GM23338 (cell line): ENCODE measurements at regions not wholly inside any gene's neighbourhood (a gene's known extent, or its start where the extent isn't known, plus 50 kb on each side); places are given as distances from the start of the nearest gene placed in this dataset.

ENCODE experiments used
- ATAC-seq: fragments of 200-7000 bp; cut with Tn5 transposase; 3 replicates; pipeline ENCODE4 v1.9.1; 2020
- DNase-seq: peaks from one replicate; pipeline ENCODE4 v3.0.0-alpha.2; 2015; ENCODE audit warnings: low spot score
- H2AFZ ChIP-seq: fragments of 200-600 bp; sonication (generic); 2 replicates; pipeline ENCODE4 v1.8.0; 2016; ENCODE audit warnings: antibody characterized with exemption, mild to moderate bottlenecking, moderate library complexity
- H3F3A ChIP-seq: fragments of 200-600 bp; sonication (generic); replicated peaks from 2 replicates; pipeline ENCODE4 v1.8.0; 2017; ENCODE audit warnings: antibody characterized with exemption, mixed run types, low read depth
- H3K27ac ChIP-seq: fragments of 200-600 bp; sonication (generic); 2 replicates; pipeline ENCODE4 v1.6.1; 2016; ENCODE audit warnings: low read depth
- H3K27me3 ChIP-seq: fragments of 200-600 bp; sonication (generic); 2 replicates; pipeline ENCODE4 v1.8.0; 2016; ENCODE audit warnings: mild to moderate bottlenecking, mixed run types, moderate library complexity; ENCODE audit not compliant: insufficient read depth
- H3K36me3 ChIP-seq: fragments of 200-600 bp; sonication (generic); 2 replicates; pipeline ENCODE4 v1.8.0; 2016; ENCODE audit warnings: mild to moderate bottlenecking; ENCODE audit not compliant: insufficient read depth
- H3K4me1 ChIP-seq: fragments of 200-600 bp; sonication (generic); 2 replicates; pipeline ENCODE4 v1.8.0; 2016; ENCODE audit warnings: mild to moderate bottlenecking, moderate library complexity; ENCODE audit not compliant: insufficient read depth
- H3K4me2 ChIP-seq: fragments of 200-600 bp; sonication (generic); 2 replicates; pipeline ENCODE4 v1.7.1; 2017; ENCODE audit warnings: mixed run types
- H3K4me3 ChIP-seq: fragments of 200-600 bp; sonication (generic); 2 replicates; pipeline ENCODE4 v1.6.1; 2016; ENCODE audit warnings: mixed run types
- H3K79me2 ChIP-seq: fragments of 200-600 bp; sonication (generic); replicated peaks from 2 replicates; pipeline ENCODE4 v1.8.0; 2017; ENCODE audit warnings: mild to moderate bottlenecking; ENCODE audit not compliant: insufficient read depth
- H3K9me2 ChIP-seq: fragments of 200-600 bp; sonication (generic); 2 replicates; pipeline ENCODE4 v1.8.0; 2017; ENCODE audit not compliant: insufficient read depth
- H4K20me1 ChIP-seq: fragments of 200-600 bp; sonication (generic); replicated peaks from 2 replicates; pipeline ENCODE4 v1.8.0; 2017; ENCODE audit warnings: mild to moderate bottlenecking; ENCODE audit not compliant: insufficient read depth
- H3K27ac Mint-ChIP-seq: 2 replicates; pipeline ENCODE4 v1.8.0; 2020; ENCODE audit warnings: inconsistent platforms, mild to moderate bottlenecking, moderate library complexity, mixed read lengths
- H3K27me3 Mint-ChIP-seq: 3 replicates; pipeline ENCODE4 v1.8.0; 2022; ENCODE audit warnings: low read depth, mild to moderate bottlenecking, moderate library complexity, mixed read lengths, inconsistent platforms; ENCODE audit not compliant: insufficient read depth, poor library complexity
- H3K36me3 Mint-ChIP-seq: 3 replicates; pipeline ENCODE4 v1.8.0; 2021; ENCODE audit warnings: low read depth, mild to moderate bottlenecking, inconsistent platforms, moderate library complexity, mixed read lengths
- H3K4me1 Mint-ChIP-seq: 3 replicates; pipeline ENCODE4 v1.8.0; 2020; ENCODE audit warnings: mild to moderate bottlenecking, inconsistent platforms, mixed read lengths
- H3K4me3 Mint-ChIP-seq: 3 replicates; pipeline ENCODE4 v1.8.0; 2021; ENCODE audit warnings: moderate library complexity, mild to moderate bottlenecking, inconsistent platforms, mixed read lengths
- H3K9me3 Mint-ChIP-seq: 3 replicates; pipeline ENCODE4 v1.8.0; 2020; ENCODE audit warnings: moderate library complexity, mild to moderate bottlenecking, inconsistent platforms, mixed read lengths
- CREB1 ChIP-seq: fragments of 250-450 bp; sonication (Bioruptor Pico); IDR thresholded peaks from 2 replicates; pipeline ENCODE4 v1.5.0; 2020; ENCODE audit warnings: low read depth, mild to moderate bottlenecking, moderate library complexity
- EZH2 ChIP-seq: fragments of 200-600 bp; sonication (generic); IDR thresholded peaks from one replicate; pipeline ENCODE4 v1.8.0; 2017; ENCODE audit warnings: antibody characterized with exemption, mild to moderate bottlenecking, low read depth; ENCODE audit not compliant: unreplicated experiment
- EZH2phosphoT487 ChIP-seq: fragments of 200-600 bp; sonication (generic); IDR thresholded peaks from one replicate; pipeline ENCODE4 v1.8.1; 2018; ENCODE audit warnings: antibody characterized with exemption; ENCODE audit not compliant: unreplicated experiment
- JUNB ChIP-seq: IDR thresholded peaks from one replicate; pipeline ENCODE4 v1.6.1; 2016; ENCODE audit warnings: antibody characterized with exemption; ENCODE audit not compliant: unreplicated experiment
- NANOG ChIP-seq: IDR thresholded peaks from 2 replicates; pipeline ENCODE4 v1.6.1; 2016; ENCODE audit warnings: antibody characterized with exemption, borderline replicate concordance
- POLR2AphosphoS5 ChIP-seq: IDR thresholded peaks from 2 replicates; pipeline ENCODE4 v1.6.1; 2016; ENCODE audit warnings: antibody characterized with exemption, low read depth
- STAT1 ChIP-seq: IDR thresholded peaks from one replicate; pipeline ENCODE4 v1.6.1; 2016; ENCODE audit warnings: antibody characterized with exemption; ENCODE audit not compliant: unreplicated experiment
- ZNF114 ChIP-seq: fragments of 250-450 bp; sonication (Bioruptor Pico); IDR thresholded peaks from 2 replicates; pipeline ENCODE4 v1.5.0; 2020; ENCODE audit warnings: mild to moderate bottlenecking, moderate library complexity
- ZNF331 ChIP-seq: fragments of 250-450 bp; sonication (Bioruptor Pico); IDR thresholded peaks from 2 replicates; pipeline ENCODE4 v1.5.0; 2020; ENCODE audit warnings: low read depth, mild to moderate bottlenecking, moderate library complexity
- TF ChIP-seq, protein P1 (sequence below), 2 experiments: fragments of 200-600 bp in 1 of 2; sonication (generic) in 1 of 2; conservative IDR thresholded peaks; 2 replicates each; pipeline versions ENCODE4 v1.5.1 to v1.6.1; 2016 to 2017; ENCODE audit warnings: antibody characterized with exemption in 2 of 2, low read depth in 2 of 2, mild to moderate bottlenecking in 2 of 2, moderate library complexity in 1 of 2
- TF ChIP-seq, protein P2 (sequence below): IDR thresholded peaks from one replicate; pipeline ENCODE4 v1.6.1; 2018; ENCODE audit warnings: antibody characterized with exemption; ENCODE audit not compliant: unreplicated experiment
- TF ChIP-seq, protein P3 (sequence below): IDR thresholded peaks from 2 replicates; pipeline ENCODE4 v1.6.1; 2016; ENCODE audit warnings: antibody characterized with exemption
- TF ChIP-seq, protein P4 (sequence below): fragments of 250-450 bp; sonication (Bioruptor Pico); IDR thresholded peaks from 2 replicates; pipeline ENCODE4 v1.5.0; 2020; ENCODE audit warnings: mild to moderate bottlenecking, moderate library complexity

DNA sequence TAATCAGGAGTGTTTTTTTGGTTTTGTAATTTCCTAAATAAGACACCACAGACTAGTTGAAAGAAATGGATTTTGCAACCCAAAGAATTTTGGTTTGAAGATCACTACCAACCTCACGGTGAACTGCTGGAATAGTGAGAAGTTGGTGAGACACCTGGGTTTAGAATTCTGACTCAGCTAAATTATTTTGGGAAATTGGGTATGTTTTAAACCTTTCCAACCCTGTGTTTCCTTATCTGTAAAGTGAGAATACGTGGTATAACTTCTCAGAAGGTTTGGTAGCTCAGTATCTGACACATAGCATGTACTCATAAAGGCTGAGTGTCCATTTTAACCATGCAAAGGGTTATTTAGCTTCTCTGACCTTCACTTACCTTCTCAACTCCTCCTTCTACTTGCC lies 261.9 kb downstream of the FOXA2 start:
- no peak for ATAC-seq
- no peak overlapping the region for H3K27ac Mint-ChIP-seq

More for the DNA sequence above, 261.9 kb downstream of the FOXA2 start:
- no peak overlapping the region for H2AFZ ChIP-seq
- H3K27ac ChIP-seq: no peak overlapping the region
- no peaks in the 10 kb centered on the region for H3K27me3 ChIP-seq
- no peaks in the 10 kb centered on the region for H3F3A ChIP-seq
- peaks cover 3% of the 10 kb centered on the region for H3K9me2 ChIP-seq
- no peak overlapping the region for H3K4me2 ChIP-seq
- H3K36me3 ChIP-seq: no peaks in the 10 kb centered on the region
- DNase-seq: no peak
- H4K20me1 ChIP-seq: no peaks in the 10 kb centered on the region
- Mint-ChIP-seq H3K9me3 (no peaks in the 10 kb centered on the region), H3K4me1 (no peaks in the 10 kb centered on the region), H3K27me3 (peaks cover 2% of the 10 kb centered on the region), H3K36me3 (no peaks in the 10 kb centered on the region), H3K4me3 (no peak overlapping the region)
- no peaks in the 10 kb centered on the region for H3K4me1 ChIP-seq
- no peak for TF ChIP-seq EZH2phosphoT487
- no peak for TF ChIP-seq CREB1 (CRISPR knock-in tag)
- TF ChIP-seq ZNF331 (CRISPR knock-in tag): no peak
- TF ChIP-seq, protein P1, sequence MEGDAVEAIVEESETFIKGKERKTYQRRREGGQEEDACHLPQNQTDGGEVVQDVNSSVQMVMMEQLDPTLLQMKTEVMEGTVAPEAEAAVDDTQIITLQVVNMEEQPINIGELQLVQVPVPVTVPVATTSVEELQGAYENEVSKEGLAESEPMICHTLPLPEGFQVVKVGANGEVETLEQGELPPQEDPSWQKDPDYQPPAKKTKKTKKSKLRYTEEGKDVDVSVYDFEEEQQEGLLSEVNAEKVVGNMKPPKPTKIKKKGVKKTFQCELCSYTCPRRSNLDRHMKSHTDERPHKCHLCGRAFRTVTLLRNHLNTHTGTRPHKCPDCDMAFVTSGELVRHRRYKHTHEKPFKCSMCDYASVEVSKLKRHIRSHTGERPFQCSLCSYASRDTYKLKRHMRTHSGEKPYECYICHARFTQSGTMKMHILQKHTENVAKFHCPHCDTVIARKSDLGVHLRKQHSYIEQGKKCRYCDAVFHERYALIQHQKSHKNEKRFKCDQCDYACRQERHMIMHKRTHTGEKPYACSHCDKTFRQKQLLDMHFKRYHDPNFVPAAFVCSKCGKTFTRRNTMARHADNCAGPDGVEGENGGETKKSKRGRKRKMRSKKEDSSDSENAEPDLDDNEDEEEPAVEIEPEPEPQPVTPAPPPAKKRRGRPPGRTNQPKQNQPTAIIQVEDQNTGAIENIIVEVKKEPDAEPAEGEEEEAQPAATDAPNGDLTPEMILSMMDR (conservative IDR thresholded peaks at IDR 0.05; ENCODE audit: low read depth in 2 of 2): no peak
- TF ChIP-seq, protein P2, sequence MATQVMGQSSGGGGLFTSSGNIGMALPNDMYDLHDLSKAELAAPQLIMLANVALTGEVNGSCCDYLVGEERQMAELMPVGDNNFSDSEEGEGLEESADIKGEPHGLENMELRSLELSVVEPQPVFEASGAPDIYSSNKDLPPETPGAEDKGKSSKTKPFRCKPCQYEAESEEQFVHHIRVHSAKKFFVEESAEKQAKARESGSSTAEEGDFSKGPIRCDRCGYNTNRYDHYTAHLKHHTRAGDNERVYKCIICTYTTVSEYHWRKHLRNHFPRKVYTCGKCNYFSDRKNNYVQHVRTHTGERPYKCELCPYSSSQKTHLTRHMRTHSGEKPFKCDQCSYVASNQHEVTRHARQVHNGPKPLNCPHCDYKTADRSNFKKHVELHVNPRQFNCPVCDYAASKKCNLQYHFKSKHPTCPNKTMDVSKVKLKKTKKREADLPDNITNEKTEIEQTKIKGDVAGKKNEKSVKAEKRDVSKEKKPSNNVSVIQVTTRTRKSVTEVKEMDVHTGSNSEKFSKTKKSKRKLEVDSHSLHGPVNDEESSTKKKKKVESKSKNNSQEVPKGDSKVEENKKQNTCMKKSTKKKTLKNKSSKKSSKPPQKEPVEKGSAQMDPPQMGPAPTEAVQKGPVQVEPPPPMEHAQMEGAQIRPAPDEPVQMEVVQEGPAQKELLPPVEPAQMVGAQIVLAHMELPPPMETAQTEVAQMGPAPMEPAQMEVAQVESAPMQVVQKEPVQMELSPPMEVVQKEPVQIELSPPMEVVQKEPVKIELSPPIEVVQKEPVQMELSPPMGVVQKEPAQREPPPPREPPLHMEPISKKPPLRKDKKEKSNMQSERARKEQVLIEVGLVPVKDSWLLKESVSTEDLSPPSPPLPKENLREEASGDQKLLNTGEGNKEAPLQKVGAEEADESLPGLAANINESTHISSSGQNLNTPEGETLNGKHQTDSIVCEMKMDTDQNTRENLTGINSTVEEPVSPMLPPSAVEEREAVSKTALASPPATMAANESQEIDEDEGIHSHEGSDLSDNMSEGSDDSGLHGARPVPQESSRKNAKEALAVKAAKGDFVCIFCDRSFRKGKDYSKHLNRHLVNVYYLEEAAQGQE: no peak
- TF ChIP-seq, protein P3, sequence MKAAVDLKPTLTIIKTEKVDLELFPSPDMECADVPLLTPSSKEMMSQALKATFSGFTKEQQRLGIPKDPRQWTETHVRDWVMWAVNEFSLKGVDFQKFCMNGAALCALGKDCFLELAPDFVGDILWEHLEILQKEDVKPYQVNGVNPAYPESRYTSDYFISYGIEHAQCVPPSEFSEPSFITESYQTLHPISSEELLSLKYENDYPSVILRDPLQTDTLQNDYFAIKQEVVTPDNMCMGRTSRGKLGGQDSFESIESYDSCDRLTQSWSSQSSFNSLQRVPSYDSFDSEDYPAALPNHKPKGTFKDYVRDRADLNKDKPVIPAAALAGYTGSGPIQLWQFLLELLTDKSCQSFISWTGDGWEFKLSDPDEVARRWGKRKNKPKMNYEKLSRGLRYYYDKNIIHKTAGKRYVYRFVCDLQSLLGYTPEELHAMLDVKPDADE: no peak
- TF ChIP-seq JUNB: no peak
- TF ChIP-seq ZNF114 (CRISPR knock-in tag): no peak
- no peak for TF ChIP-seq POLR2AphosphoS5
- TF ChIP-seq, protein P4, sequence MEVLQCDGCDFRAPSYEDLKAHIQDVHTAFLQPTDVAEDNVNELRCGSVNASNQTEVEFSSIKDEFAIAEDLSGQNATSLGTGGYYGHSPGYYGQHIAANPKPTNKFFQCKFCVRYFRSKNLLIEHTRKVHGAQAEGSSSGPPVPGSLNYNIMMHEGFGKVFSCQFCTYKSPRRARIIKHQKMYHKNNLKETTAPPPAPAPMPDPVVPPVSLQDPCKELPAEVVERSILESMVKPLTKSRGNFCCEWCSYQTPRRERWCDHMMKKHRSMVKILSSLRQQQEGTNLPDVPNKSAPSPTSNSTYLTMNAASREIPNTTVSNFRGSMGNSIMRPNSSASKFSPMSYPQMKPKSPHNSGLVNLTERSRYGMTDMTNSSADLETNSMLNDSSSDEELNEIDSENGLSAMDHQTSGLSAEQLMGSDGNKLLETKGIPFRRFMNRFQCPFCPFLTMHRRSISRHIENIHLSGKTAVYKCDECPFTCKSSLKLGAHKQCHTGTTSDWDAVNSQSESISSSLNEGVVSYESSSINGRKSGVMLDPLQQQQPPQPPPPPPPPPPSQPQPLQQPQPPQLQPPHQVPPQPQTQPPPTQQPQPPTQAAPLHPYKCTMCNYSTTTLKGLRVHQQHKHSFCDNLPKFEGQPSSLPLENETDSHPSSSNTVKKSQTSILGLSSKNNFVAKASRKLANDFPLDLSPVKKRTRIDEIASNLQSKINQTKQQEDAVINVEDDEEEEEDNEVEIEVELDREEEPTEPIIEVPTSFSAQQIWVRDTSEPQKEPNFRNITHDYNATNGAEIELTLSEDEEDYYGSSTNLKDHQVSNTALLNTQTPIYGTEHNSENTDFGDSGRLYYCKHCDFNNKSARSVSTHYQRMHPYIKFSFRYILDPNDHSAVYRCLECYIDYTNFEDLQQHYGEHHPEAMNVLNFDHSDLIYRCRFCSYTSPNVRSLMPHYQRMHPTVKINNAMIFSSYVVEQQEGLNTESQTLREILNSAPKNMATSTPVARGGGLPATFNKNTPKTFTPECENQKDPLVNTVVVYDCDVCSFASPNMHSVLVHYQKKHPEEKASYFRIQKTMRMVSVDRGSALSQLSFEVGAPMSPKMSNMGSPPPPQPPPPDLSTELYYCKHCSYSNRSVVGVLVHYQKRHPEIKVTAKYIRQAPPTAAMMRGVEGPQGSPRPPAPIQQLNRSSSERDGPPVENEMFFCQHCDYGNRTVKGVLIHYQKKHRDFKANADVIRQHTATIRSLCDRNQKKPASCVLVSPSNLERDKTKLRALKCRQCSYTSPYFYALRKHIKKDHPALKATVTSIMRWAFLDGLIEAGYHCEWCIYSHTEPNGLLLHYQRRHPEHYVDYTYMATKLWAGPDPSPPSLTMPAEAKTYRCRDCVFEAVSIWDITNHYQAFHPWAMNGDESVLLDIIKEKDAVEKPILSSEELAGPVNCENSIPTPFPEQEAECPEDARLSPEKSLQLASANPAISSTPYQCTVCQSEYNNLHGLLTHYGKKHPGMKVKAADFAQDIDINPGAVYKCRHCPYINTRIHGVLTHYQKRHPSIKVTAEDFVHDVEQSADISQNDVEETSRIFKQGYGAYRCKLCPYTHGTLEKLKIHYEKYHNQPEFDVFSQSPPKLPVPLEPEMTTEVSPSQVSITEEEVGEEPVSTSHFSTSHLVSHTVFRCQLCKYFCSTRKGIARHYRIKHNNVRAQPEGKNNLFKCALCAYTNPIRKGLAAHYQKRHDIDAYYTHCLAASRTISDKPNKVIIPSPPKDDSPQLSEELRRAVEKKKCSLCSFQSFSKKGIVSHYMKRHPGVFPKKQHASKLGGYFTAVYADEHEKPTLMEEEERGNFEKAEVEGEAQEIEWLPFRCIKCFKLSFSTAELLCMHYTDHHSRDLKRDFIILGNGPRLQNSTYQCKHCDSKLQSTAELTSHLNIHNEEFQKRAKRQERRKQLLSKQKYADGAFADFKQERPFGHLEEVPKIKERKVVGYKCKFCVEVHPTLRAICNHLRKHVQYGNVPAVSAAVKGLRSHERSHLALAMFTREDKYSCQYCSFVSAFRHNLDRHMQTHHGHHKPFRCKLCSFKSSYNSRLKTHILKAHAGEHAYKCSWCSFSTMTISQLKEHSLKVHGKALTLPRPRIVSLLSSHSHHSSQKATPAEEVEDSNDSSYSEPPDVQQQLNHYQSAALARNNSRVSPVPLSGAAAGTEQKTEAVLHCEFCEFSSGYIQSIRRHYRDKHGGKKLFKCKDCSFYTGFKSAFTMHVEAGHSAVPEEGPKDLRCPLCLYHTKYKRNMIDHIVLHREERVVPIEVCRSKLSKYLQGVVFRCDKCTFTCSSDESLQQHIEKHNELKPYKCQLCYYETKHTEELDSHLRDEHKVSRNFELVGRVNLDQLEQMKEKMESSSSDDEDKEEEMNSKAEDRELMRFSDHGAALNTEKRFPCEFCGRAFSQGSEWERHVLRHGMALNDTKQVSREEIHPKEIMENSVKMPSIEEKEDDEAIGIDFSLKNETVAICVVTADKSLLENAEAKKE: no peak
- no peak for TF ChIP-seq EZH2
- TF ChIP-seq NANOG: no peak
- no peak for TF ChIP-seq STAT1
- H3K4me3 ChIP-seq: no peak overlapping the region
- no peaks in the 10 kb centered on the region for H3K79me2 ChIP-seq
